DOHH2 (cell line): ENCODE measurements at regions not wholly inside any gene's neighbourhood (a gene's known extent, or its start where the extent isn't known, plus 50 kb on each side); places are given as distances from the start of the nearest gene placed in this dataset.

Source experiments
- EZH2phosphoT487 ChIP-seq: fragments of 200-600 bp; sonication (generic); IDR thresholded peaks from 2 replicates; pipeline ENCODE4 v1.6.1; 2017; ENCODE audit warnings: borderline replicate concordance, mild to moderate bottlenecking, antibody characterized with exemption, low read length, moderate library complexity, mixed read lengths
- TF ChIP-seq, protein P1 (sequence below): fragments of 200-600 bp; sonication (generic); IDR thresholded peaks from one replicate; pipeline ENCODE4 v1.5.1; 2014; ENCODE audit warnings: antibody characterized with exemption, mild to moderate bottlenecking, low read depth, low read length; ENCODE audit not compliant: poor library complexity, severe bottlenecking

DNA sequence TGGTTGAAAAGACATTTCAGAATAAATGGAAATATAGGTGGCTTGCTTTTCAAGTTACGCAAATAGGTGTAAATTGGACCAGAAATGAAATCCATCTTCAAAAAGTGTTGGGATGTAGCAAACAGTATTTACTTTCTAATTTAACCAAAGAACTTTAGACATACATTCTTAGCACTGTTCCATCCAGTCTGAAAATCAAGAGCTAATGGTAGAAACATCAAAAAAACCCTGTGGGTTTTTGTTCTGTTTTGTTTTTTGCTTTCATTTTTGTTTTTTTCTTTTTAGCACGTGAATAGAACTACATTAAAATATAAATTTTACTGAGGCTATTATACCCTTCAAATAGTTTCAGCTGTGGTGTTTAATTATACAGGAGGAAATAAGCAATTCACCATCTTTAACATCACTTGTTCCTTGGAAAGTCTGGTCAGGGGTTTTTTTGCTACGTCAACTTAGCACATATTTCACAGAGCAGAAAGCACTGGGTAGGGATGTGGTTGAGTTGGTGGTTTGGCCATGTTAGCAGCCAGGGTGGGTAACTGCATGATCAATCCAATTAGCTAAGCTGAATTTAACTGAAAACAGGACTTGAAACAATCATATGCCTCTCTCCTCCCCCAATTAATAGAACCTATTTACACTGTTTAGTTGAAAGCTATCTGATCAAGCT, 275.4 kb upstream of the PFKP start:
- TF ChIP-seq, protein P1, sequence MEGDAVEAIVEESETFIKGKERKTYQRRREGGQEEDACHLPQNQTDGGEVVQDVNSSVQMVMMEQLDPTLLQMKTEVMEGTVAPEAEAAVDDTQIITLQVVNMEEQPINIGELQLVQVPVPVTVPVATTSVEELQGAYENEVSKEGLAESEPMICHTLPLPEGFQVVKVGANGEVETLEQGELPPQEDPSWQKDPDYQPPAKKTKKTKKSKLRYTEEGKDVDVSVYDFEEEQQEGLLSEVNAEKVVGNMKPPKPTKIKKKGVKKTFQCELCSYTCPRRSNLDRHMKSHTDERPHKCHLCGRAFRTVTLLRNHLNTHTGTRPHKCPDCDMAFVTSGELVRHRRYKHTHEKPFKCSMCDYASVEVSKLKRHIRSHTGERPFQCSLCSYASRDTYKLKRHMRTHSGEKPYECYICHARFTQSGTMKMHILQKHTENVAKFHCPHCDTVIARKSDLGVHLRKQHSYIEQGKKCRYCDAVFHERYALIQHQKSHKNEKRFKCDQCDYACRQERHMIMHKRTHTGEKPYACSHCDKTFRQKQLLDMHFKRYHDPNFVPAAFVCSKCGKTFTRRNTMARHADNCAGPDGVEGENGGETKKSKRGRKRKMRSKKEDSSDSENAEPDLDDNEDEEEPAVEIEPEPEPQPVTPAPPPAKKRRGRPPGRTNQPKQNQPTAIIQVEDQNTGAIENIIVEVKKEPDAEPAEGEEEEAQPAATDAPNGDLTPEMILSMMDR: no peak
- no peak for TF ChIP-seq EZH2phosphoT487
